ENCODE measurements at regions not wholly inside any gene's neighbourhood (a gene's known extent, or its start where the extent isn't known, plus 50 kb on each side); places are given as distances from the start of the nearest gene placed in this dataset.

DNA sequence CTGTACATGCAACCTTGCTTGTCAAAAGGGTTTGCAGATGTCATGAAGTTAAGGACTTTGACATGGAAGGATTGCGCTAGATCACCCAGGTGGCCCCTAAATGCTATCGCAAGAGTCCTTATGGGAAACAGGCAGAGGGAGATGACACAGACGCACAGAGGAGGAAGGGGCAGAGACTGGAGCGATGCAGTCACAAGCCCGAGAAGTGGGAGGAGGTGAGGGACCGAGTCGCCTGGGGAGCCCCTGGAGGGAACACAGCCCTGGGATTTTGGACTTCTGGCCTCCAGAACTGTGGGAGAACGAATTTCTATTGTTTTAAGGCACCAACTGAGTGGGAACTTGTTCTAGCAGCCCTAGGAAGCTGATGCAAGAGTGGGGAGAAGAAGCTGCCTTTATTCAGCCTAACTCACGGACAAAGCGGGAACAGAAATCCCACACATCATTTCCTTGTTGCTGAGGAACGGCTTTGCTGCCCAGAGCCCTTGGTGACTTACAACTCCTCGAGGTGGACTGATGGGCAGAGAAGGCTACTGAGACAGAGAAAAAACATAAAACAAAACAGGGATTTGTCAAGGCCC is 434.0 kb downstream of the PREX1 start:
- H3K27ac ChIP-seq, result no peak overlapping the region
- no peaks in the 10 kb centered on the region for H3K27me3 ChIP-seq
- H3K9me3 ChIP-seq, result no peaks in the 10 kb centered on the region
- peaks cover 11% of the 10 kb centered on the region for H3K4me1 ChIP-seq
- intact Hi-C loops (cut with DNase I), result no loop called here
- no peak for DNase-seq (ENCODE audit: extremely low spot score in 2 of 2)
- no peak for TF ChIP-seq POLR2AphosphoS5 (IDR thresholded peaks at IDR 0.05; ENCODE audit: insufficient read depth in 1 of 2, low read depth in 1 of 2)
- TF ChIP-seq POLR2A (IDR thresholded peaks at IDR 0.05), result no peak
- TF ChIP-seq, protein P1, sequence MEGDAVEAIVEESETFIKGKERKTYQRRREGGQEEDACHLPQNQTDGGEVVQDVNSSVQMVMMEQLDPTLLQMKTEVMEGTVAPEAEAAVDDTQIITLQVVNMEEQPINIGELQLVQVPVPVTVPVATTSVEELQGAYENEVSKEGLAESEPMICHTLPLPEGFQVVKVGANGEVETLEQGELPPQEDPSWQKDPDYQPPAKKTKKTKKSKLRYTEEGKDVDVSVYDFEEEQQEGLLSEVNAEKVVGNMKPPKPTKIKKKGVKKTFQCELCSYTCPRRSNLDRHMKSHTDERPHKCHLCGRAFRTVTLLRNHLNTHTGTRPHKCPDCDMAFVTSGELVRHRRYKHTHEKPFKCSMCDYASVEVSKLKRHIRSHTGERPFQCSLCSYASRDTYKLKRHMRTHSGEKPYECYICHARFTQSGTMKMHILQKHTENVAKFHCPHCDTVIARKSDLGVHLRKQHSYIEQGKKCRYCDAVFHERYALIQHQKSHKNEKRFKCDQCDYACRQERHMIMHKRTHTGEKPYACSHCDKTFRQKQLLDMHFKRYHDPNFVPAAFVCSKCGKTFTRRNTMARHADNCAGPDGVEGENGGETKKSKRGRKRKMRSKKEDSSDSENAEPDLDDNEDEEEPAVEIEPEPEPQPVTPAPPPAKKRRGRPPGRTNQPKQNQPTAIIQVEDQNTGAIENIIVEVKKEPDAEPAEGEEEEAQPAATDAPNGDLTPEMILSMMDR (IDR thresholded peaks at IDR 0.05), result no peak
- no peaks in the 10 kb centered on the region for H3K36me3 ChIP-seq
- H3K4me3 ChIP-seq, result no peak overlapping the region

DNA sequence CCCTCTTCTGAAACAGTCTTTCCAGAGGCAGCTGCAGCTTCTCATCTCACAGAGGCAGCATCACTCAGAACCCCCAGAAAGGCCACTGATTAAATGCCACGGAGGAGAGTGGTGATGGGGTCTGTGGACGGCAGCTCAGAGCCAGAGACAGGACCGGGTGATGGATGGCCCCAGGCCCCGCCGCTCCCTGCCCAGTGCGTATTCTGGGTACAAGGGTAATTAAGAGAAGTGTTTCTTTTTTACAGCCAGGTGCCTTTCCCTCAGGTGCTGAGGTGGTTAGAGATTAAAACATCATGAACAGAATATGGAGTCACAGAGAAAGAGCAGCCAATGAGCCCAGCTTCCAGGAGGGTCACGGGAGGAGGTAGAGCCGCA is 434.5 kb downstream of the PREX1 start:
- Histone ChIP-seq H3K4me3 (no peak overlapping the region), H3K27me3 (no peaks in the 10 kb centered on the region), H3K27ac (no peak overlapping the region), H3K9me3 (no peaks in the 10 kb centered on the region), H3K36me3 (no peaks in the 10 kb centered on the region), H3K4me1 (peaks cover 6% of the 10 kb centered on the region)
- no peak for TF ChIP-seq POLR2A (IDR thresholded peaks at IDR 0.05)
- TF ChIP-seq, protein P1 (IDR thresholded peaks at IDR 0.05), result no peak
- no peak for TF ChIP-seq POLR2AphosphoS5 (IDR thresholded peaks at IDR 0.05; ENCODE audit: insufficient read depth in 1 of 2, low read depth in 1 of 2)
- no peak for DNase-seq (ENCODE audit: extremely low spot score in 2 of 2)
- intact Hi-C loops (cut with DNase I), result no loop called here

DNA sequence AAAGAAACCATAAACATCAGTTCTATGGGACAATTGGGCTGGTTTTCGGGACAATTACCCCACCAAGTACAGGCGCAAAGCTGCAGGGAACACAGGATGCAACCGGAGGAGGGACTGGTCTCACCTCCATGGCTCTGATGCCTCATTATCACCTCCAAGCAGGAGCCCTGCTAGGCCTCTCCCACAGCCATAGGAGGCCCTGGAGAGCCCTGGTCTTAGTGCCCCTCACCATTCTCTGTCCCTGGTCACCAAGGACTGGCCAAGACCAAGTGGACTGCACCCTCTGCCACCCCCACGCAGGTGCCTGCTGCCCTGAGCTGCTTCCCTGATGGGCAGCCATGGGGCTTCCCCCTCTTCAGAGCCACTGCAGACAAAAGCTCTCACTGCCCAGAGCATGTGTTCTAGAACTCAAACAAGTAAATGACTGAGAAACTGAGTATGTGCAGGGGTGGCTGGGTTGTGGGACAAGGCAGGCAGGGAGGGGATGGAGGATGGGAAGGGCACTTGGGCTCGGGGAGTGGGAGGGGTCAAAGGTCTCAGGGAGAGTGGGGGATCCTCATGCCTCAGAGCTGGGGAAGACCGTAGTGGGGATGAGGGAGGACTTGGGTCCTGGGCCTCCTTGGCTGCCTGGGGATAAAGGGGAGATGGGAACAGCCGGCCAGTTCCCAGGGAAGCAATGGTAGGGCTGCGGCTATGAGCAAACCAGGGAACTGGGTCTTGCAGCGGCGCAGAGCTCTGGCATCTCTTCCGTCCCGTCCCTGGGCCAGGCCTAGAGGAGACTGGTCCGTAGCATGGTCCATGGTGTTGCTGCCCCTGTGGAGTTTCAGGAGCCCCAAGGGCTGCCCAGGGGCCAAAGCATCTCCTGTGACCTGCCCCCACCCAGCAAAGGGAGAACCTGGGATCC is 435.1 kb downstream of the PREX1 start:
- H3K36me3 ChIP-seq, result no peaks in the 10 kb centered on the region
- no peak overlapping the region for H3K27ac ChIP-seq
- H3K4me1 ChIP-seq, result peaks cover 4% of the 10 kb centered on the region
- H3K27me3 ChIP-seq, result no peaks in the 10 kb centered on the region
- TF ChIP-seq, protein P1 (IDR thresholded peaks at IDR 0.05), result no peak
- no peak for TF ChIP-seq POLR2A (IDR thresholded peaks at IDR 0.05)
- TF ChIP-seq POLR2AphosphoS5 (IDR thresholded peaks at IDR 0.05; ENCODE audit: insufficient read depth in 1 of 2, low read depth in 1 of 2), result no peak
- H3K4me3 ChIP-seq, result no peak overlapping the region
- no peaks in the 10 kb centered on the region for H3K9me3 ChIP-seq
- DNase-seq (ENCODE audit: extremely low spot score in 2 of 2), result no peak
- intact Hi-C loops (cut with DNase I), result no loop called here

DNA sequence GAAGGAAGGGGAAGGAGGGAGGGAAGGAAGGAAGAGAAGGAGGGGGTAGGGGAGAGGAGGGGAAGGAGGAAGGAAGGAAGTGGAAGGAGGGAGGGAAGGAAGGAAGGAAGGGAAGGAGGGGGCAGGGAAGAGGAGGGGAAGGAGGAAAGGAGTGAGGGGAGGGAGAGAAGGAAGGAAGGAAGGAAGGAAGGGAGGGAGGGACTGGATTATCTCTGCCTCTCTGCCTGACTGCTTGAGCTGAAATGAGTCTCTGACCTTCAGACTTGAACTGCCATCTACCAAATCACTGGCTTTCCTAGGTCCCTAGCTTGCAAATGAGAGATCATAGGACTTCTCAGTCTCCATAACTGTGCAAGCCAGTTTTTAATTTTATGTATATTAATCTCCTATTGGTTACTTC is 436.8 kb downstream of the PREX1 start:
- Histone ChIP-seq H3K4me1 (no peaks in the 10 kb centered on the region), H3K27me3 (no peaks in the 10 kb centered on the region), H3K27ac (no peak overlapping the region), H3K36me3 (no peaks in the 10 kb centered on the region), H3K4me3 (no peak overlapping the region), H3K9me3 (no peaks in the 10 kb centered on the region)
- intact Hi-C loops (cut with DNase I), result no loop called here
- no peak for TF ChIP-seq POLR2AphosphoS5 (IDR thresholded peaks at IDR 0.05; ENCODE audit: insufficient read depth in 1 of 2, low read depth in 1 of 2)
- TF ChIP-seq, protein P1 (IDR thresholded peaks at IDR 0.05), result no peak
- TF ChIP-seq POLR2A (IDR thresholded peaks at IDR 0.05), result no peak
- no peak for DNase-seq (ENCODE audit: extremely low spot score in 2 of 2)

DNA sequence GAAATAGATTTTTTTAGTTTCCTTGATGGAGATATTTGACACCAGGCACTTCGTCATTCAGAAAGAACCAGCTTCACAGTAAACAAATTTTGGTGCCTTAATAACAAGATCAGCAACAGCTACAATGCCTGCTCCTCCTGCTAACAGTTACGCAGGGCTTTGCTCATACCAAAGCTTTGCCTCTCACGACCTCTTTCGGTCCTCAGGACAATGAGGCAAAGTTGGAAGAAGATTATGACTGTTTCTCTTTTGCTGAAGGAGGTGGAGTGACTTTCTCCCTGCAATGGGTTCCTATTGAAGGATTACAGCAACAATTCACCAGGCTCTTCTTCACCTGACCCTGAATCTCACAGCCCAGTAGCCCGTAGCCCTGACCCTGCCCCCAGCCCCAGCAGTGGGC is 440.1 kb downstream of the PREX1 start:
- intact Hi-C loops (cut with DNase I), result no loop called here
- H3K27me3 ChIP-seq, result no peaks in the 10 kb centered on the region
- no peaks in the 10 kb centered on the region for H3K36me3 ChIP-seq
- no peak for TF ChIP-seq POLR2AphosphoS5 (IDR thresholded peaks at IDR 0.05; ENCODE audit: insufficient read depth in 1 of 2, low read depth in 1 of 2)
- TF ChIP-seq POLR2A (IDR thresholded peaks at IDR 0.05), result no peak
- TF ChIP-seq, protein P1 (IDR thresholded peaks at IDR 0.05), result no peak
- H3K9me3 ChIP-seq, result no peaks in the 10 kb centered on the region
- no peak overlapping the region for H3K27ac ChIP-seq
- no peaks in the 10 kb centered on the region for H3K4me1 ChIP-seq
- no peak for DNase-seq (ENCODE audit: extremely low spot score in 2 of 2)
- no peak overlapping the region for H3K4me3 ChIP-seq
